Fibroblast of skin of abdomen (primary cell): ENCODE measurements at regions not wholly inside any gene's neighbourhood (a gene's known extent, or its start where the extent isn't known, plus 50 kb on each side); places are given as distances from the start of the nearest gene placed in this dataset.
"Not testable (repeated sequence)": the region's sequence is repeated elsewhere in the genome, so short reads cannot be mapped to it uniquely, and the experiment has no call there.

Source experiments
- DNase-seq: peaks from one replicate; pipeline ENCODE4 v3.0.0-alpha.2; 2013

DNA sequence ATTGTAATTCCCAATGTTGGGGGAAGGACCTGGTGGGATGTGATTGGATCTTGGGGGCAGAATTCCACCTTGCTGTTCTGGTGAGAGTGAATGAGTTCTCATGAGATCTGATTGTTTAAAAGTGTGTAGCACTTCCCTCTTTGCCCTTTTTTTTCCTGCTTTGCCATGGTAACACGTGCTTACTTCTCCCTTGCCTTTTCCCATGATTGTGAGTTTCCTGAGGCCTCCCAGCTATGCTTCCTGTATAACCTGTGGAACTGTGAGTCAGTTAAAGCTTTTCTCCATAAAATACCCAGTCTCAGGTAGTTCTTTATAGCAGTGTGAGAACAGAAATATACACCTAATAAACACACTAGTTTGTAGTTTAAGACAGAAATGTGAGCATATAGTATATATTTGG, 166.8 kb upstream of the MAGI2 start:
- DNase-seq: no peak

DNA sequence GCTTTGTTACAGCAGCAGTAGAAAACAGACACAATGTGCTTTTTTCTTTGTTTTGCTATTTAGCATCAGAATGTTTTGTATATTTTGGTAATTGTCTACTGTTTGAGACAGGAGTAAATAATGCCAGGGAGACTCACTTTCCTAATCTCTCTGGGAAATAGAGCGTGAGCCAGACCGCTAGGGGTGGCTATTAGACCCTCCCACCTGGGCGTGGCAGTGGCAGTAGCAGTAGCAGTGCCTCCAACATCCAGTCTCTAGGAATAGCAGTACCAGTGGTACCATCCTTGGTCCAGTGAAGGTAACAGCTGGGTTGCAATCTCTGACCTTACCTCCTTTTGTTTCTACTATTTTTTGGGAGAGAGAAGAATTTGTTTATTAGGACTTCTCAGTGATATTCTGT, 165.7 kb upstream of the MAGI2 start:
- DNase-seq: no peak

DNA sequence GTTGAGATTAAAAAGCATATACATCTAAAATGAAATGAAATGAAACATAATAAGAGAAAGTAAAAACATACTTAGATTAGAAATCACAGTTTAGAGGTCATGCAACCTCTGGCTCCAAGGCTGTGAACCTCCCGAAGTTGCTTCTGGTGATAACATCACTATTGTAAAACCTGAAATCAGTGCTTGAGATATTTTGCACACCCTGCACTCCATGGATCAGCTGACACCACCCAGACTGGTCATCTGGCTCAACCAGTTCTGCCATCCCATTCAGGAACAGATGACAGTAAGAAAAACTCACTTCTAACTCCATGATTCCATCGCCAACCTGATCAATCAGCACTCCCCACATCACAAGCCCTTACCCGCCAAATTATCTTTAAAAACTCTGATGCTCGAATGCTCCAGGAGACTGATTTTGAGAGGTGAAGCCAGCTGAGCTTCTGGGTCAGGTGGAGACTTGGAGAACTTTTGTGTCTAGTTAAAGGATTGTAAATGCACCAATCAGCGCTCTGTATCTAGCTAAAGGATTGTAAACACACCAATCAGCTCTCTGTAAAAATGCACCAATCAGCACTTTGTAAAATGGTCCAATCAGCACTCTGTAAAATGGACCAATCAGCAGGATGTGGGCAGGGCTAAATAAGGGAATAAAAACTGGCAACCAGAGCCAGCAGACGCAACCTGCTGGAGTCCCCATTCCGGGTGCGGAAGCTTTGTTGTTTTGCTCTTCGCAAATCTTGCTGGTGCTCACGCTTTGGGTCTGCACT, 162.6 kb upstream of the MAGI2 start:
- DNase-seq: no peak

DNA sequence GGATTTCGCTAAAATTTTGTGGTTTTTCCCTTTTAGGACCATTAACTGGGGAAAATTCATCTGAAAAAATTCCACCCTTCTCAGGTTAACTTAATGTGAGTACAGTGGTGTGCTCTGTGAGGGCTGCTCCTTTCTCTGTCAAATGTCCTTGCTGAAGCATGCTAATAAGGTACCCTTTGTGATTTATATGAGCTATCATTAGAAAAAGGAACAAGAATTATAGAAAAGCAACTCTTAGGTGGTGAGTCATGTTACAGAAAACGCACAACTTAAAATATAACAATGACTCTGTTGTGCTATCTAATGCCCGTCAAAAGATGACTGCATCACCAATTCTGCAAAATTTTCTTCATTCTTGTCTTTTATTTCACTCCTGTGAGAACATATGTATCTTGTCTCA, 162.0 kb upstream of the MAGI2 start:
- no peak for DNase-seq

DNA sequence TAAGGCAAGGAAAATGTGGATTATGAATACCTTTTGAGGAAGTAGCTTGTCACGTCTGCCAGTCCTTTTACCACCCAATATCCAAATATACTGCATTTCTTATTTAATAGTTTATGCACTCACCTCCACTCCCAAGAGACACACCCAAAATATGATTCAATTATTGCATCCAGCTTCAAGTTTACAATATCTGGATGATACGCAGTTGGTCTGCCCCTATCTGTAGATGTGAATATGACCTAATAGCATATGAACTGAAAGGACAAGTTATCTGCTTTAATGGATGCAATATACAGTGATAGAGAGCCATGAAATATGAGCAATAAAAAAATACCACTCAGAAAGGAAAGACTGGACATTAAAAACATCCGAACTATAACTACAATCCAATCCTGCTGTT, 159.4 kb upstream of the MAGI2 start:
- DNase-seq: no peak

DNA sequence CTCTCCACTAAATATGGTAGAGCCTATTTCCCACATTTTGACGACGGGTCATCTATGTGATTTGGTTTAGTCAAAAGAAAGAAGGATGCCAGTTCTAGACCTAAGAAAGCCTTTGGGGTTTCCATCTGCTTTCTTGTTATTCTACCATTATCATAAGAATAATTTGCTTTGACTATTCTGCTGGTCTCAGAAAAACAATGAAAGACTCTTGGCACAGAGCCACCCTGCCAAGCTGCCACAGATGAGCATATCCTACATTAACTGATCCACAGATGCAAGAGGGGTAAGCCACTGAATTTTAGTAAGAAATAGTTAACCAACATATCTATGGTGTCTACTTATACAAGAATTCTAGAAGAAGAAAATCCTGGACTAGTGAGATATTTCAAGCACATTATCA, 158.6 kb upstream of the MAGI2 start:
- no peak for DNase-seq

DNA sequence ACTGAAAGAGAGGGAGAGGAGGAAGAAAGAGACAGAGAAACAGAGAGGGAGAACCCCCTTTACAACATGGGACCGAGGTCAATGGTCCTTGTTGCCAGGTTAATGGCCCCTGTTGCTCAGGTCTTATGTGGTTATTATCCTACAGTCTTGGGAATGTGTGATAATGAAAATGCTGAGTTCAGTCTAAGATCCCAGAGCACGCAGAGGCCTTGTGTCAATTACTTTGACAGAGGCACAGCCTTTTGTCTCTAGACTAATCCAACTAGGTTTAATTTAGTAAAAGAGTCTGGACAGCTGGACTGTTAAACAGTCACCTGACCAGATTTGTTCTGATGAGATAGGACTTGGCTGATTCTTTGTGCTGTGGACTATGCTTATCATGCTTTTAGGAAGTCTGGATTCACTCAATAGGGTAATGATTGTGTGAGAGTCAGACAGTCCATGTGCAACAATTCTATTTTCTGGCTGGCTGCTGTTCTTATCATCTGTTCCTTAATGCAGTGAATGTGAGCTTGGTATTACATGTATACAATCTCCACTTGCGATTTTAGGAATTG, 157.4 kb upstream of the MAGI2 start:
- no peak for DNase-seq

DNA sequence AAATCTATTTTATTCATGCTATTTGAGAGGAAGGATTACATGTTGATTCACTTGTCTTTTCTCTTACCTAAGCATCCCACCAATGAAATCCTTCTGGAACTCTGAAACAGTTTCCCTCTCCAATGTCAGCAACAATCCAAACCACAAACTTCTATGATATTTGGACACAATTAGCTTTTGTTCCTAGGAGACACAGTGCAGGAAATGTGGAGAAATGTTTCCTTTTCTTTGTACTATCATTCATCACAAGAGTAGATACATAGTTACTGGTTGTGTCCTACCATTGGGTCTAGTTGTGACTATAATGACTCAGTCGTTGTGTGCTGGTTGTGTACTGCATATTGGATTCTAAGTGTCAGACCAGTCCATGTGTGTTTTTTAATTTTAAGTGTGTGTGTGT, 156.8 kb upstream of the MAGI2 start:
- peak; percentile 22 for DNase-seq

DNA sequence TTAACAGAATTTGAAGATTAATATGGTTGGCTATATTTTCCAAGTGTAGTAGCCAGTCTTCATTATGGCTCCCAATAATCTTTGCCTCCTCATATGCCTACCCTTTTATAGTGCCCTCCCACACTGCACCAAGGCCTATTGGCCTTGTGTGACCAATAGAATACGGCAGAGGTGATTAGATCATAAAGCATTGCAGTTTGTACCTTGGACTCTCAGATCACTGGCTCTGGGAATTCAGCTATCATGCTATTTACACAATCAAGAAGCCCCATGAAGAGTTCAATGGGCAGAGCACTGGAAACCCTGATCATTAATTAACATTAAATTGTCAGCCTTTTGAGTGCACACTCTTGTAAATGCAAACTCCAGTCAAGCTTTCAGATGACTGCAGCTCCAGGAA, 154.5 kb upstream of the MAGI2 start:
- no peak for DNase-seq

DNA sequence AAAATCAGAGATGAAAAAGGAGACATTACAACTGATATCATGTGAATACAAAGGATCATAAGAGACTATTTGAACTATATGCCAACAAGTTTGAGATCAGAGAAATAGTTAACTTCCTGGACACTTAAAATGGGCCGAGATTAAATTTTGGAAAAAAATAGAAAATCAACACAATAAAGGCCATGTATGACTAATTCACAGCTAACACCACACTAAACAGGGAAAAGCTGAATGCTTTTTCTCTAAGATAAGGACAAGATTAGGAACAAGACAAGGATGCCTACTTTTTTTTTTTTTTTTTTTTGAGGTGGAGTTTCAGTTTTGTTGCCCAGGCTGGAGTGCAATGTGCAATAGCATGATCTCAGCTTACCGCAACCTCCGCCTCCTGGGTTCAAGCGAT, 151.4 kb upstream of the MAGI2 start:
- DNase-seq: no peak

DNA sequence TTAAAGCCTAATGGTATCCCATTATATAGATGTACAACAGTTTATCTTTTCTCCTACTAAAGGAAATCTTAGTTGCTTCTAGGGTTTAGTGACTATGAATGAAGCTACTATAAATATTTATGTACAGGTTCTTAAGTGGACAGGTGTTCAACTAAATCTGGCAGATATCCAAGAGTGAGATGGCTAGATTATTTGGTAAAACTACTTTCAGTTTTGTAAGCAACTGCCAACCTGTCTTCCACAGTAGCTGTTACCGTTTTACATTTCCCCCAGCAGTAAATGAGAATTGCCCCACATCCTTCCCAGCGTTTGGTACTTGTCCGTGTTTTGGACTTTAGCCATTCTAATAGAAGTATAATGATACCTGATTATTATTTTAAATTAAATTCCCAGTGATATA, 144.9 kb upstream of the MAGI2 start:
- DNase-seq: no peak

DNA sequence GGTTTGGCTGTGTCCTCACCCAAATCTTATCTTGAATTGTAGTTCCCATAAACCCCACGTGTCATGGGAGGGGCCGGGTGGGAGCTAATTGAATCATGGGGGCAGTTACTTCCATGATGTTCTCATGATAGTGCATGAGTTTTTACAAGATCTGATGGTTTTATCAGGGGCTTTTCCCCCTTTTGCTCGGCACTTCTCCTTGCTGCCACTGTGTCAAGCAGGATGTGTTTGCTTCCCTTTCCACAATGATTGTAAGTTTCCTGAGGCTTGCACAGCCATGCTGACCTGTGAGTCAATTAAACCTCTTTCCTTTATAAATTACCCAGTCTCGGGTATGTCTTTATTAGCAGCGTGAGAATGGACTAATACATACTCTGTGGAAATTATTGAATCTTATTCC, 141.2 kb upstream of the MAGI2 start:
- DNase-seq: not testable (repeated sequence)

DNA sequence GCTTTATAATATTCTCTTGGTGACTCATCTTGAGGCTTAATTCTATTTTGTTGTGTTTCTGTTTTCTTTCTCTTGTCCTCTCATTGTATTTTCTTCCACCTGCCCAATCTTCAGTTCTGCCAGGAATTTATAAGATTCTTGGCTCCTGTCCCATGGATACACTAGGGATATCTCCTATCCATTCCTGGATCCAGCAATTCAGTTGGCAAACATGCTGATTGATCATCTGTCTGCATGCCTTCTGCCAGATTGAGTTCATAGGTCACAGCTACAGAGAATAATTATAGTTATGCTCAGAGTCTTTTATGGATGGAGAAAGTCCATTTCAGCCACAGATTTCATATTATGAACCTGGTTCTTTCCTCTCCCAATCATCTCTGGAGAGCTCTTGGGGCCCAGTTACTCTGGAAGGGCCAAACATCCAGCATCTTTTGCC, 140.4 kb upstream of the MAGI2 start:
- no peak for DNase-seq

DNA sequence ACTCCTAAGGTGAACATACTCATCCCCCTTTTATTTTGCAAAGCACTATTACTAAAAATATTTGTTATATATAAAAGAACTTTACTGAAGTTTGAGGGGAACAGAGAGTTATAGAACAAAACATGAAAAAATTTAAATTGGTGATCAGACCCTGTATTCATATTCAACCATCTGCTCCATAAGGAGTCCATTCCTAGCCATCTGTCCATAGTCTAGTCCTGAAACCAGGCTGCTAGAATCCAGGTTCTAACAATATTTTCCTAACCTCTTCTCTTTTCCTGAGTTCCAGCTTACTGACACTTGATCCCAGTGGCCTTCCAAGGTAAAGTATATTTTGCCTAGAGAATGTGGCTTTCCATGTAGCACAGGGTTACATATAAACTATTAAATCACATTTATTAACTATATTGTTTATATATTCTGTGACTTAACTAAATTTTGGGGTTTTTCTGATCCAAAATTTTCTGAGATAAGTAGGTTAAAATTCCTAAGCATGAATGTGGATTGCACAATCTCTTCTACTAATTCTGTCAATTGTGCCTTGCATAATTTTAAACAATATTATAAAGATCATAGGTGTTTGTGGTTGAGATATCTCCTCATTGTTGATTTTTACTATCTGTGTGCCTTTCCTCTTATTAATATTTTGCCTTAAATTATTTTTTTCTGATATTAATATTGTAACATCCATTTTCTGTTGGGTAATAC, 137.6 kb upstream of the MAGI2 start:
- DNase-seq: no peak

DNA sequence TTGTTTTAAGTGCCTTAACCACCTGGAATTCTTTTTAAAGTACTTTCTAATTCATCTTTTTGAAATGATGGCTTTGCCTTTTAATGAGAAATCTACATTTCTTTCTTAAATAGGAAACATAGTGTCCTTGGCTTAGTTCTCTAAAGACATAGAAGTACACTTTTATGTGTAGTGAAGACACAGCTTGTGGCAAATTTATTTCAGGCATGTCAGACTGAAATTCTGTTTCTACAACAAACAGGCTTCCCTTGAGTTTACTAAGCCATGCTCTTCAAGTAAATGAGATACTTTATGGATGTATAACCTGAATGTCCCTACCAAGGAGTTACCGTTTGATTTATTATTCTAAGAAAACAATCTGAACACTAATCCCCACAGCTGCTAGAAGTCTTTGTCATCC, 136.9 kb upstream of the MAGI2 start:
- DNase-seq: no peak

DNA sequence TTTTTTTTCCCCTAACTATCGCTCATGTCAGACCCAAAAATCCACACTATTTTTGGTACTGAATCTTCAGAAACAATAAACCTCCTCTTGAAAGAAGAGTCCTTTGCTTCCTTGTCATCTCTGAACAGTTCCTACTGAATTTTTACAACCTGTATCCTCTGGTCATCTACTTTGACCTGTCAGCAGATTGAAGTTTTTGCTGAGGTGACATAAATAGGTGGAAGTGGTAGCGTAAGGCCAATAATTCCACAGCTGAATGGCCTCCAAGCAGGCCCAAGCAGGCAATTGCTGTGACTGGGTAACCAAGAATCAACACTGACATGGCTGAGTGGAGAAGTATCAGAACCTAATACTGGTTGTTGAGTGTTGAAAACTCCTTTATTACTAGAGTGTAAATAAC, 117.4 kb upstream of the MAGI2 start:
- DNase-seq: no peak

DNA sequence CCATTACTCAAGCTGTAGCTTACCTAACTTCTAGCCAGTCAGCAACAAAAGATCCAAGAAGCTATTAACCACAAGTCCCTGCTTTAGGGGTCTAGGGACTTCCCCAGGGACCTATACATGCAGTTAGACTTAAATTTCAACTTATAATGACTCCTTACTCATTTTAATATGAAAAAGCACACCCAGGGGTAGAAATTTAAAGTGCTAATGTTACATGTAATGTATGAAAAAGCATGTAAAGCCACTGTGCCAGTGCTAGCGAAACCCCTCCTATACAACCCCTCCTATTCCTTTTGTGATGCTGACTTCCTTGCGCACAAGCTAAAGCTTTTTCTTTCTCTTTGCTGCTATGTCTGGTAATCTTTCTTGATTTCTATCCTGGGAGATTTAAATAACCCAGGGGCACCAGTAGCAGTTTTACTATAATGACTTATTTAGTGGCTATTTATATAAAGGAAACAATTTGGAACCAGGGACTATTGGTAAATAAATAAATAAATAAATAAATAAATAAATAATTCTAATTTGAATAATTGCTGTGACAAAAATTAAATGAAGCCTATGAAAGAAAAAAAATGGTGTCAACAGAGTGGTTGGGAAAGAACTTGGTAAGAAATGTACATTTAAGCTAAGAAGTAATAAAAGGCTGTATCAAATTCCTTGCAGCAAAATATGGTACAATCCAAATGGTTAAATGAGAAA, 110.5 kb upstream of the MAGI2 start:
- no peak for DNase-seq

DNA sequence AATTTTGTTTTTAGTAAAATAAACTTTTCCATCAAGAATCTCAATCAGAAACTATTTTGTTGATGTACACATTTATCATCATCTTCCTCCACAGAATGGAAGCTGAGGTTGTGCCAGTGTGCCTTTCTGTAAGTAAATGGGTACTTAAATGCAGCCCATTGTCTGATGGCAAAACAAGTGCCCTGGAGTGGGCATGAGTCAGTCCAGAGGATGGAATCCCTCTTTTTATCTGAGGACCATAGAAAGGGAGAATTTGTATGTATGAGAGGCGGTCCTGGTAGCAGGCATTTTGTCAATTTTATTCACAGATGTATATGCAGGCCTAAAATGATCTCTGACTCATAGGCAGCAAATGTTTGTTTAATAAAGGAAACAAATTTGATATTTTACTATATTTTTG, 102.1 kb upstream of the MAGI2 start:
- no peak for DNase-seq

DNA sequence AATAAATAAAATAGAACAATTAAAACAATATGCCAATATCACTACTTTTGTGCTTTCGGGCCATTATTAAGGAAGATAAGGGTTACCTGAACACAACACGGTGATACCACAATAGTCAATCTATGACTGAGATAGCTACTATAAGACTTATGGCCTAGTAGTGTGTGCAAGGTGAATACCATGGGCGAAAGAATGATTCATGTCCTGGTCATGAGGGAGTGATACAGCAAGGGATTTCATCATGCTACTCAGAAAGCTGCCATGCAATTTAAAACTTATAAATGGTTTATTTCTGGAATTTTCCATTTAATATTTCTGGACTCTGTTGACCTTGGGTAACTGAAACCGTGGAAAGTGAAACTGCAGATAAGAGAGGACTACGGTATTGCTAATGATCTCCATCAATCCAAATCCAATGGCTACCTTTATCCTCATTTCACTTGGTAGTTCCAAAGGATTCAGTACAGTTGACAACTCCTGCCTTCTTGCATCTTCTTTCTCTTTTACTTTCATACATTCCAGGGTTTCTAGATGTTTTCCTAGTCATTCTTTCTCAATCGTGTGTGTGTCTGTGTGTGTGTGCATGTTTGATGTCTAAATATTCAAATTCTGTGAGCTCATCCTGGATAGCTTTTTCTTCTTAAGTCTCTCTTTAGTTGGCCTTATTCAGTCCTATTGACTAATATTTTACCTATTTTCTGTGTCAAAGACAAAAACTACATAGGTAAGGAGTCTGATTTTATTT, 100.5 kb upstream of the MAGI2 start:
- peak; percentile 29 for DNase-seq

DNA sequence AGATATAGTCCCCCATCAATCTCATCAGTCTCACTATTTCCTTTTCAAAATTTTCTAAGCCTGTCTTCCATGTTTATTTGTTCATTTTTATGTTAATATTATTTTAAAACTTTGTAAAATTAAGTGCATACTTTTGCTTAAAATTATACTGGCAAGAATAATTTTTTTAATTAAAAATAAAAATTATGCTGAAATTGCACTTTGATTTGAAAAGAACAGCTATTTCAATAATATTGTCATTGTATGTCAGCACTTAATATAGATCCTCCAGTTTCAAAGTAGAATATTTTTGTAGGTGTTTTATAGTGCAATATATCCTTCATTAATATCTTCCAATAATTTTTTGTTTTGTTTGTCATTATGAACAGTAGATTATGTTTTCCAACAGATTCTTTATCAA, 99.0 kb upstream of the MAGI2 start:
- DNase-seq: no peak

DNA sequence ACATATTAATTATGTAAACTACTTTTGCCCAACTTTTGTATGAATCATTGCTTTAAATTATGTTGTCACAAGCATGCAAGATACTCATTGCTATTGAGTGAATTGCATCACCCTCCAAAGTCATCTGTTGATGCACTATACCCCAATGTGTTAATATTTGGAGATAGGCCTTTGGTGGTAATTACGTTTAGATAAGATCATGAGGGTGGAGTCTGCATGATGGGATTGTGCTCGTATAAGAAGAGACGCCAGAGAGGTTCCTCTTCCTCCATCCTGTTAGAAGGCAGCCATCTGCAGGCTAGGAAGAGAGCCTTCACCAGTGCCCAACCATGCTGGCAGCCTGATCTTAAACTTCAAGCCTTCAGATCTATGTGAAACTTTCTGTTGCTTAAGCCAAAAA, 95.3 kb upstream of the MAGI2 start:
- DNase-seq: no peak

DNA sequence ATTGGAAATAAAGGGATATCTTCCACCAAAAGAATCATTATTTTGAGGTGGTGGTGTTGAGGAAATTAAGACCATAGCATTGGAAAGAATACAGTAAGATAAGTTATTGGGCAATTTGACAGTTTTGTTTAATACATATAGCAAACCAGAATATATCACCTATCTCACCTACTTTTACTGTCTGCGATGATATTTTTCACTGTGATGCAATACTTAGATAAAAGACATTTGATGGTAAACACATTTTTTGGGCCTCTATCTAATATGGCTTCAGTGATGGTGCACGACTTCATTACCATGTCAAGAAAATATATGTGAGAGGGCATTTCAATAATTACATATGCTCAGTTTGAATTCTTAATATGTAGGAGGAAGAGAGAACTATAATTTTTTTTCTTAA, 93.7 kb upstream of the MAGI2 start:
- no peak for DNase-seq

DNA sequence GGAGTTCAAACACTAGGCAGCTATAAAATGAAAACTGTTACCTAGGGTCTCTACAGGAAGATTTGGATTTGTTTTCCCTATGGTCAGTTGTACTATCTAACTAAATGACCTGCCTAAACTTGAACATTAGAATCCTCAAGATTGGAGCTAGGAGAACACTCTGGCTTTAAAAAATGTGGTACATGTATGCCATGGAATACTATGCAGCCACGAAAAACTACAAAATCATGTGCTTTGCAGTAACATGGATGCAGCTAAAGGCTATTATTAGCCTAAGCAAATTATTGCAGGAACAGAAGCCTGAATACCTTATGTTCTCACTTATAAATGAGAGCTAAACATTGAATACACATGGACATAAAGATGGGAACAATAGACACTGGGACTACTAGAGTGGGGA, 87.1 kb upstream of the MAGI2 start:
- DNase-seq: no peak
